ENCODE measurements at regions not wholly inside any gene's neighbourhood (a gene's known extent, or its start where the extent isn't known, plus 50 kb on each side); places are given as distances from the start of the nearest gene placed in this dataset.

- TF ChIP-seq CTCF (IDR thresholded peaks at IDR 0.05; ENCODE audit: poor library complexity, severe bottlenecking) (no peak), SMC3 (conservative IDR thresholded peaks at IDR 0.05; ENCODE audit: poor library complexity) (no peak)
These were observed 988.0 kb upstream of the SEMA6A start for GRCh38 chr5:117562647-117563046.
